Heart left ventricle (tissue), 16 donors: ENCODE measurements at regions not wholly inside any gene's neighbourhood (a gene's known extent, or its start where the extent isn't known, plus 50 kb on each side); places are given as distances from the start of the nearest gene placed in this dataset.

ENCODE experiments used
- ATAC-seq, 4 donors: fragments of 200-7000 bp; cut with Tn5 transposase; one replicate each; pipeline ENCODE4 v1.9.1; 2020 to 2022; ENCODE audit warnings: moderate library complexity in 4 of 4, mild to moderate bottlenecking in 3 of 4, moderate number of reproducible peaks in 1 of 4
- DNase-seq, 5 donors: peaks; one replicate each; pipeline ENCODE4 v3.0.0-alpha.2; 2020
- H3K27ac ChIP-seq, 12 donors: fragments of 200-600 bp; sonication (generic) in 4 of 12; one replicate each; pipeline versions ENCODE4 v1.5.0 to v1.8.0; 2016 to 2022; ENCODE audit warnings: mild to moderate bottlenecking in 2 of 12
- H3K27me3 ChIP-seq, 9 donors: fragments of 200-600 bp; sonication (generic) in 2 of 9; one replicate each; pipeline versions ENCODE4 v1.5.1 to v1.8.0; 2016 to 2022; ENCODE audit warnings: mild to moderate bottlenecking in 3 of 9
- H3K36me3 ChIP-seq, 9 donors: fragments of 200-600 bp; sonication (generic) in 2 of 9; one replicate each; pipeline versions ENCODE4 v1.5.0 to v1.8.0; 2018 to 2022; ENCODE audit warnings: mild to moderate bottlenecking in 2 of 9
- H3K4me1 ChIP-seq, 12 donors: fragments of 200-600 bp; sonication (generic) in 4 of 12; one replicate each; pipeline versions ENCODE4 v1.5.0 to v1.8.0; 2016 to 2022; ENCODE audit warnings: mild to moderate bottlenecking in 3 of 12
- H3K4me3 ChIP-seq, 12 donors: fragments of 200-600 bp; sonication (generic) in 4 of 12; one replicate each; pipeline versions ENCODE4 v1.5.0 to v1.8.0; 2017 to 2022; ENCODE audit warnings: mild to moderate bottlenecking in 9 of 12, moderate library complexity in 4 of 12
- H3K9me3 ChIP-seq, 12 donors: fragments of 200-600 bp; sonication (generic) in 4 of 12; one replicate each; pipeline versions ENCODE4 v1.5.0 to v1.8.0; 2016 to 2022; ENCODE audit warnings: mild to moderate bottlenecking in 1 of 12
- POLR2A ChIP-seq, 2 donors: fragments of 450-650 bp; IDR thresholded peaks; one replicate each; pipeline ENCODE4 v1.6.1; 2017; ENCODE audit warnings: antibody characterized with exemption in 2 of 2, mild to moderate bottlenecking in 2 of 2, moderate library complexity in 2 of 2
- WGBS, 4 donors: extraction: QIAGEN DNeasy Blood & Tissue Kit in 2 of 4; methylation state at CpG; one replicate each; pipeline versions ENCODE4 v1.1.5 to v1.1.7; 2013 to 2018; 5-methylcytosine and 5-hydroxymethylcytosine counted together
- intact Hi-C, 10 donors: fragments of 100-400 bp; cut with DNase I; formaldehyde crosslinking; loops; one replicate each; pipeline versions ENCODE4 v1.11.1 to v1.14.2; 2022
- TF ChIP-seq, protein P1 (sequence below), 12 donors: fragments of 200-600 bp; sonication (generic) in 4 of 12; IDR thresholded peaks; one replicate each; pipeline versions ENCODE4 v1.5.0 to v1.8.0; 2018 to 2022; ENCODE audit warnings: antibody characterized with exemption in 12 of 12, mild to moderate bottlenecking in 5 of 12
- donor health status: ischemic (EF 13 %, LVEDD 7.1; RV severe dilation, severe dysfunction).
- donor health status: healthy with polysubstance abuse.
- donor health status: DM: no; HTN: yes; CAD: no.
- donor health status: DM: no; HTN: no; CAD: no.
- donor health status: ischemic (EF 25% LVEDD 6.9; RV normal size, moderate dysfunction).
- donor health status: ischemic (EF 25% LVEDD 5.7; RV mildly dilated, moderate dysfunction).
- donor health status: healthy.
- donor health status: DM: yes; HTN: yes; CAD: no.
- donor health status: ischemic (EF 35%, LVEDD 5.7; RV mildly dilated, moderate dysfunction).
- donor health status: nonischemic (EF 11% LVEDD 7.7; RV severe dilation, severe dysfunction).
- donor health status: DM: yes; HTN: yes; CAD: no.
- donor health status: PGD.
- donor health status: ischemic (EF 29% LVEDD 5.4; RV normal size, mild dysfunction).
- donor health status: nonischemic (EF 23%, LVEDD 6.1; RV moderate dilation, normal function).

DNA sequence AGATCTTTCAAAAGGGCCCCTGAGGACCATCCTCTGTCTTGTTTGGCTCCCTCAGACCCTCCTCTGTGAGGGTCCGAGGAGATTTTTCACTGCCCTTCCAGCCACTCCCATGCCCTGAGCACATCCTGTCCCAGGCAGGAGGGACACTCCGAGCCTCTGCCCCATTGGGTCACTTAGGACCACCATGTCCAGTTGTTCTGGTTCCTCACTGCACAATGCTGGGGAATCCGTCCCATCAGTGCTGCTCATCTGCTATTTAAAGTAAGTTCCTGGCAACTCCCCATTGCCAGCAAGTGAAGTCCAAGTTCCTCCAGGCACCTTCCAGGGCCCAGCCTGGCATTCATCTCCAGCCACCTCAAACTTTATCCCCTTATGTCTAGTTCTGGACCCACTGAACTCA lies 117.5 kb upstream of the GRIK3 start:
- H3K4me1 ChIP-seq: peaks cover 0 to 6% (median 0%) of the 10 kb centered on the region in 12 donors
- ATAC-seq: no peak

DNA sequence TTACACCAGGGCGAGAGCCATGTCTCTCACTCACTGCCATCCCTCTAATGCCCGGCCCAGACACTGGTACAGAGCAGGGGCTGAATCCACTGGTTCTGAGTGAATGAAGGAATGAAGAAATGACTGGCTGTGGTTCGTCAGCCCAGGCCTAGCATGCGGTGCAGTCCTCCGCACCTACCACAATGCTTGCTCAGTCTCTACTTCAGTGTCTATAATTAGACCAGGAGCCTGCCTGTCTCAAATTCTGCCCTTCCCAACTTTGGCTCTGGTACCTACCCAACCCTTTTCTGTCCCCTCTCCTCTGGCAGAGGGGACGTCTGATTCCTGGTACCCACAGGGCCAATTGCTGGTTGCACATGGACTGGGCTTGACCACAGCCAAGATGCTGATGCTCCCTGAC lies 118.2 kb upstream of the GRIK3 start:
- H3K27ac ChIP-seq: no peak overlapping the region
- ATAC-seq: peak in 2 of 4 donors; percentile 61 to 62
- peaks cover 0 to 6% (median 0%) of the 10 kb centered on the region in 12 donors for H3K4me1 ChIP-seq
- intact Hi-C loops: no loop called here
- no peaks in the 10 kb centered on the region for H3K9me3 ChIP-seq
- DNase-seq: no peak
- TF ChIP-seq, protein P1, sequence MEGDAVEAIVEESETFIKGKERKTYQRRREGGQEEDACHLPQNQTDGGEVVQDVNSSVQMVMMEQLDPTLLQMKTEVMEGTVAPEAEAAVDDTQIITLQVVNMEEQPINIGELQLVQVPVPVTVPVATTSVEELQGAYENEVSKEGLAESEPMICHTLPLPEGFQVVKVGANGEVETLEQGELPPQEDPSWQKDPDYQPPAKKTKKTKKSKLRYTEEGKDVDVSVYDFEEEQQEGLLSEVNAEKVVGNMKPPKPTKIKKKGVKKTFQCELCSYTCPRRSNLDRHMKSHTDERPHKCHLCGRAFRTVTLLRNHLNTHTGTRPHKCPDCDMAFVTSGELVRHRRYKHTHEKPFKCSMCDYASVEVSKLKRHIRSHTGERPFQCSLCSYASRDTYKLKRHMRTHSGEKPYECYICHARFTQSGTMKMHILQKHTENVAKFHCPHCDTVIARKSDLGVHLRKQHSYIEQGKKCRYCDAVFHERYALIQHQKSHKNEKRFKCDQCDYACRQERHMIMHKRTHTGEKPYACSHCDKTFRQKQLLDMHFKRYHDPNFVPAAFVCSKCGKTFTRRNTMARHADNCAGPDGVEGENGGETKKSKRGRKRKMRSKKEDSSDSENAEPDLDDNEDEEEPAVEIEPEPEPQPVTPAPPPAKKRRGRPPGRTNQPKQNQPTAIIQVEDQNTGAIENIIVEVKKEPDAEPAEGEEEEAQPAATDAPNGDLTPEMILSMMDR (IDR thresholded peaks at IDR 0.05): no peak
- no peak for TF ChIP-seq POLR2A (IDR thresholded peaks at IDR 0.05)
- peaks cover 0 to 8% (median 0%) of the 10 kb centered on the region in 9 donors for H3K27me3 ChIP-seq
- no peaks in the 10 kb centered on the region for H3K36me3 ChIP-seq
- 58 to 66% (median 64%) methylated on average over 6 of the region's 6 CpGs for WGBS, 4 donors
- no peak overlapping the region for H3K4me3 ChIP-seq

More for the DNA sequence above, 117.5 kb upstream of the GRIK3 start:
- TF ChIP-seq, protein P1 (IDR thresholded peaks at IDR 0.05): no peak
- TF ChIP-seq POLR2A (IDR thresholded peaks at IDR 0.05): no peak
- intact Hi-C loops: no loop called here
- Histone ChIP-seq H3K4me3 (no peak overlapping the region), H3K27ac (no peak overlapping the region), H3K9me3 (no peaks in the 10 kb centered on the region), H3K27me3 (peaks cover 0 to 8% (median 0%) of the 10 kb centered on the region in 9 donors), H3K36me3 (no peaks in the 10 kb centered on the region)
- DNase-seq: no peak
- WGBS, 4 donors: 37 to 72% (median 59%) methylated on average over 3 of the region's 3 CpGs

DNA sequence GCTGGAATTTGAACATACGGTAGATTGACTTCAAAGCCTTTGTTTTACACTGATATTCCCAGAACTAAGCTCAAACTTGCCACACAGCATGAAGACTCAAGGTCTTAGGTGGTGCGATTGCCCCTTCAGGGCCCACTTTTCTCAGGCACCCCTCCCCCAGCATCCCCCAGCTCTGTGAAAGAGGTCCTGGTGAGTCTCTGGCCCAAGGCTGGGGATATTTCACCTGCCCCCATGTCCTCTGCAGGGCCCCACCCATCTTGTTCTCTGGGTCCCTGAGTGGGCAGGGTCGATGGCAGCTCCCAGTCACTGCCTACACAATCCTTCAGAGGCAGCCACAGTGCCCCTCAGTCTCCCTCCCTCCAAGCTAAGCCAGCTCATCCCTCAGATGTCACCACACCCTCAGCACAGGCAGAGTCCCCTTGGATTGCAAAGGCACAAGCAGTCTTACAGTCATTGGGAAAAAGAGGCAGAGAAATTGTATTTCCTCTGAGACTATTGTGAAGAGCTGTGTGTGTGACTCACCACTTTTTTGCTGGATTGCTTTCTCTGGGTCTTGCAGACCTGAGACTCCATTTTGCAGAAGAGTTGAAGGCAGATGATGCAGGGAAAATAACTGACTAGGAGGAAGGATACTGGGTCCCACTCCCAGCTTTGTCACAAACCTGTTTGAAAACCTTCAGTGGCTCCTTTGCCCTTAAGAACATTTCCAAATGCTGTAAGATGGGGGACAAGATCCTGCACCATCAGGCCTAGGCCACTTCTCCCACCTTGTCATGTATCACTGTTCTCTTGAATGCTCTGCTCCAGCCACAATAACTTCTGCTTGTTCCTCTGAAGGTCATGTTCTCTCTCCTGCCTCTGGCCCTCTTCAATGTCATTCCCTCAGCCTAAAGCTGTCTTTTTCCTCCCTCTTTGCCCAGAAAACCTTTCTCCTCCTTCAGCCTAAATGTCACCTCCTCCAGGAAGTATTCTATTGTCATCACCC lies 119.1 kb upstream of the GRIK3 start:
- WGBS, 4 donors: 57 to 76% (median 68%) methylated on average over 3 of the region's 3 CpGs
- Histone ChIP-seq H3K9me3 (no peaks in the 10 kb centered on the region), H3K27ac (no peak overlapping the region), H3K36me3 (no peaks in the 10 kb centered on the region), H3K4me1 (peaks cover 0 to 6% (median 0%) of the 10 kb centered on the region in 12 donors), H3K4me3 (no peak overlapping the region), H3K27me3 (peaks cover 0 to 8% (median 0%) of the 10 kb centered on the region in 9 donors)
- ATAC-seq (no peak), DNase-seq (no peak)
- intact Hi-C loops: no loop called here
- TF ChIP-seq, protein P1 (IDR thresholded peaks at IDR 0.05): no peak
- no peak for TF ChIP-seq POLR2A (IDR thresholded peaks at IDR 0.05)

DNA sequence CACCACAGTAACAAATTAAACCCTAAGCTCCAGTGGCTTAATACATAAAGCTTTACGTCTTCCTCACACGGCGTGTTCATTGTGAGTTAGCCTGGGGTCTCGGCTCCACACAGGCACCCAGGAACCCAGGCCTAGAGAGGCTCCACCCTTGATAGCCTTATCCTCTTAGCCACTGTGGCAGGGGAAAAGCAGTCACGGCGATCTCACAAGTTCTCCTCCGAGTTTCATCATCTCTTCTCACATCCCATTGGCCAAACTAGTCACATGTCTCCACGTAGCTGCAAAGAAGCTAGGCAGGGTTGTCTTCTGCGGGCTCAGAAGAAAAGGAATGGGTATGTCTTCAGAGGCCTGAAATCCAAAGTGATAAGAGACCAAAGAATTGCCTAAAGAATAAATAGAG lies 122.3 kb upstream of the GRIK3 start:
- Histone ChIP-seq H3K27me3 (peaks cover 0 to 8% (median 0%) of the 10 kb centered on the region in 9 donors), H3K9me3 (peaks cover 0 to 12% (median 0%) of the 10 kb centered on the region in 12 donors), H3K4me3 (no peak overlapping the region), H3K36me3 (no peaks in the 10 kb centered on the region), H3K4me1 (peaks cover 0 to 6% (median 0%) of the 10 kb centered on the region in 12 donors), H3K27ac (no peak overlapping the region)
- 64 to 71% (median 66%) methylated on average over 9 of the region's 9 CpGs for WGBS, 4 donors
- TF ChIP-seq POLR2A (IDR thresholded peaks at IDR 0.05): no peak
- TF ChIP-seq, protein P1 (IDR thresholded peaks at IDR 0.05): no peak
- ATAC-seq: no peak
- DNase-seq: no peak
- intact Hi-C loops: no loop called here
